Ovary (tissue), 7 donors: ENCODE measurements at regions not wholly inside any gene's neighbourhood (a gene's known extent, or its start where the extent isn't known, plus 50 kb on each side); places are given as distances from the start of the nearest gene placed in this dataset.

Source experiments
- DNase-seq, 5 donors: peaks; one replicate each; pipeline ENCODE4 v3.0.0-alpha.2; 2019 to 2020
- H3K27ac ChIP-seq, 2 donors: fragments of 200-600 bp; one replicate each; pipeline versions ENCODE4 v1.5.1 to v1.8.0; 2019 to 2022
- H3K27me3 ChIP-seq: fragments of 200-600 bp; one replicate; pipeline ENCODE4 v1.8.0; 2022
- H3K36me3 ChIP-seq: fragments of 200-600 bp; sonication (generic); one replicate; pipeline ENCODE4 v1.5.1; 2019
- H3K4me1 ChIP-seq: one replicate; pipeline ENCODE4 v1.8.1; 2013; ENCODE audit warnings: mild to moderate bottlenecking, moderate library complexity; ENCODE audit not compliant: insufficient read depth
- H3K4me3 ChIP-seq: fragments of 200-600 bp; sonication (generic); one replicate; pipeline ENCODE4 v1.5.1; 2017
- H3K9me3 ChIP-seq, 2 donors: fragments of 200-600 bp in 1 of 2; sonication (generic) in 1 of 2; one replicate each; pipeline versions ENCODE4 v1.5.1 to v1.8.1; 2013 to 2019; ENCODE audit warnings: mild to moderate bottlenecking in 1 of 2, moderate library complexity in 1 of 2
- EP300 ChIP-seq: sonication (generic); formaldehyde crosslinking; IDR thresholded peaks from one replicate; pipeline ENCODE4 v1.6.1; 2017; ENCODE audit warnings: antibody characterized with exemption
- POLR2A ChIP-seq: fragments of 450-650 bp; IDR thresholded peaks from one replicate; pipeline ENCODE4 v1.6.1; 2017; ENCODE audit warnings: antibody characterized with exemption, mild to moderate bottlenecking, moderate library complexity
- WGBS, 3 donors: extraction: QIAGEN DNeasy Blood & Tissue Kit in 1 of 3; methylation state at CpG; one replicate each; pipeline versions ENCODE4 v1.1.5 to v1.1.7; 2013 to 2017; 5-methylcytosine and 5-hydroxymethylcytosine counted together
- intact Hi-C, 4 donors: fragments of 100-400 bp; cut with DNase I; formaldehyde crosslinking; loops; one replicate each; pipeline versions ENCODE4 v1.11.0 to v1.15.1; 2022 to 2023
- TF ChIP-seq, protein P1 (sequence below), 3 donors: fragments of 450-650 bp in 2 of 3; fragments of 200-600 bp in 1 of 3; IDR thresholded peaks; one replicate each; pipeline versions ENCODE4 v1.5.1 to v1.8.0; 2016 to 2022; ENCODE audit warnings: antibody characterized with exemption in 3 of 3, mild to moderate bottlenecking in 1 of 3
- donor health status: DM: no; HTN: no; CAD: no; lungs with moderate emphysema.
- donor health status: DM: no; HTN: no; CAD: no.
- donor health status: Bipolar disorder and iron deficiency.
- donor health status: DM: no; HTN: no; CAD: no.
- donor health status: DM: yes; HTN: yes; CAD: no.

DNA sequence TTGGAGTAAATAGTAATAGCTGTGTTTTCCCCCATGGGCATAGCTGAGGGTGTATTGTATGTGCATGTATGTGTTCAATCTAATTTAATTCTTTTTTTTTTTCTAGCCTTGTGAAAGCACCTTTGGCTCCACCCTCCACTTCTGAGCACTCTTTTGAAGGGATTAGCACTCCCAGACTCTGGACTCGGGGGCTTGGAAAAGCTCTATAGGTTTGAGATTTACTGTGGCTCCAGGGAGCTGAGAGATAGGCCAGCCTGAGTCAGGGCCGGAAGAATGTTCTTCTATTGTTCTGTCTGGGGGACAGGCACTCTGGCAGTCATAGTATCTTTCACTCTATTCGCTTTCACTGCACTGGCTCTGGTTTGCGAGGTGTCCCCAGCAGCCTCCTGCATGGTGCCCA is 540.0 kb upstream of the TBX3 start:
- H3K27me3 ChIP-seq: no peaks in the 10 kb centered on the region

GRCh38 chr12:115223322-115223721 is 539.3 kb upstream of the TBX3 start:
- H3K27ac ChIP-seq: no peak overlapping the region
- H3K36me3 ChIP-seq: no peaks in the 10 kb centered on the region
- DNase-seq: no peak
- H3K9me3 ChIP-seq: no peaks in the 10 kb centered on the region
- intact Hi-C loops: no loop called here
- no peaks in the 10 kb centered on the region for H3K27me3 ChIP-seq
- H3K4me3 ChIP-seq: no peak overlapping the region
- no peaks in the 10 kb centered on the region for H3K4me1 ChIP-seq
- WGBS, 3 donors: 76 to 82% (median 76%) methylated on average over 4 of the region's 4 CpGs
- TF ChIP-seq POLR2A (no peak), EP300 (no peak)
- TF ChIP-seq, protein P1, sequence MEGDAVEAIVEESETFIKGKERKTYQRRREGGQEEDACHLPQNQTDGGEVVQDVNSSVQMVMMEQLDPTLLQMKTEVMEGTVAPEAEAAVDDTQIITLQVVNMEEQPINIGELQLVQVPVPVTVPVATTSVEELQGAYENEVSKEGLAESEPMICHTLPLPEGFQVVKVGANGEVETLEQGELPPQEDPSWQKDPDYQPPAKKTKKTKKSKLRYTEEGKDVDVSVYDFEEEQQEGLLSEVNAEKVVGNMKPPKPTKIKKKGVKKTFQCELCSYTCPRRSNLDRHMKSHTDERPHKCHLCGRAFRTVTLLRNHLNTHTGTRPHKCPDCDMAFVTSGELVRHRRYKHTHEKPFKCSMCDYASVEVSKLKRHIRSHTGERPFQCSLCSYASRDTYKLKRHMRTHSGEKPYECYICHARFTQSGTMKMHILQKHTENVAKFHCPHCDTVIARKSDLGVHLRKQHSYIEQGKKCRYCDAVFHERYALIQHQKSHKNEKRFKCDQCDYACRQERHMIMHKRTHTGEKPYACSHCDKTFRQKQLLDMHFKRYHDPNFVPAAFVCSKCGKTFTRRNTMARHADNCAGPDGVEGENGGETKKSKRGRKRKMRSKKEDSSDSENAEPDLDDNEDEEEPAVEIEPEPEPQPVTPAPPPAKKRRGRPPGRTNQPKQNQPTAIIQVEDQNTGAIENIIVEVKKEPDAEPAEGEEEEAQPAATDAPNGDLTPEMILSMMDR (IDR thresholded peaks at IDR 0.05): no peak

More for the DNA sequence above, 540.0 kb upstream of the TBX3 start:
- no peaks in the 10 kb centered on the region for H3K4me1 ChIP-seq
- WGBS, 3 donors: 73 to 90% (median 83%) methylated on average over 4 of the region's 4 CpGs
- TF ChIP-seq, protein P1 (IDR thresholded peaks at IDR 0.05): no peak
- TF ChIP-seq EP300 (no peak), POLR2A (no peak)
- no peak for DNase-seq
- H3K27ac ChIP-seq: no peak overlapping the region
- H3K36me3 ChIP-seq: no peaks in the 10 kb centered on the region
- no peaks in the 10 kb centered on the region for H3K9me3 ChIP-seq
- intact Hi-C loops: no loop called here
- no peak overlapping the region for H3K4me3 ChIP-seq

GRCh38 chr12:115222220-115222619 is 538.2 kb upstream of the TBX3 start:
- no peak for DNase-seq
- Histone ChIP-seq H3K4me1 (no peaks in the 10 kb centered on the region), H3K9me3 (no peaks in the 10 kb centered on the region), H3K27me3 (no peaks in the 10 kb centered on the region), H3K4me3 (no peak overlapping the region), H3K36me3 (no peaks in the 10 kb centered on the region), H3K27ac (no peak overlapping the region)
- TF ChIP-seq EP300: no peak
- TF ChIP-seq, protein P1 (IDR thresholded peaks at IDR 0.05): no peak
- no peak for TF ChIP-seq POLR2A
- intact Hi-C loops: no loop called here
- 79 to 85% (median 83%) methylated on average over 6 of the region's 6 CpGs for WGBS, 3 donors

DNA sequence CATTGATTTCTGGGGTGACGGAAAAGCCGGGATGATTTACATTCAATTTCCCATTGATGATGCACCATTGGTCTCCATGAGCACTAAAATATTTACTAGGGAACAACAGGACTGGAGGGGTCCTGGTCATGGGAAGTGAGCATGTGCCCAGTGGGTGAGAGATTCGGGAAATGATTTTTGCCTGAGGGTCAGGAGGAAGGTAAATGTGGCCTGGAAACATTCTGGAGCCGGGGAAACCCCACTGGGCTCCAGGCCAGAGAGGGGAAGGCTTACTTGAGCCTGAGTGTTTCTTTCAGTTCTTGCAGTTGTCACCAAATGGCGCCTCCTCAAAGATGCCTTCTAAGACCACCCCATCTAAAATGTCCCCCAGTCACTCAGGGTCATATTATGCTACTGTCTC is 532.3 kb upstream of the TBX3 start:
- no peak for DNase-seq
- Histone ChIP-seq H3K4me1 (peaks cover 3% of the 10 kb centered on the region), H3K36me3 (no peaks in the 10 kb centered on the region), H3K27me3 (no peaks in the 10 kb centered on the region), H3K4me3 (no peak overlapping the region), H3K9me3 (no peaks in the 10 kb centered on the region), H3K27ac (no peak overlapping the region)
- intact Hi-C loops: no loop called here
- TF ChIP-seq EP300: no peak
- TF ChIP-seq POLR2A: no peak
- WGBS, 3 donors: 81 to 85% (median 85%) methylated on average over 5 of the region's 5 CpGs

DNA sequence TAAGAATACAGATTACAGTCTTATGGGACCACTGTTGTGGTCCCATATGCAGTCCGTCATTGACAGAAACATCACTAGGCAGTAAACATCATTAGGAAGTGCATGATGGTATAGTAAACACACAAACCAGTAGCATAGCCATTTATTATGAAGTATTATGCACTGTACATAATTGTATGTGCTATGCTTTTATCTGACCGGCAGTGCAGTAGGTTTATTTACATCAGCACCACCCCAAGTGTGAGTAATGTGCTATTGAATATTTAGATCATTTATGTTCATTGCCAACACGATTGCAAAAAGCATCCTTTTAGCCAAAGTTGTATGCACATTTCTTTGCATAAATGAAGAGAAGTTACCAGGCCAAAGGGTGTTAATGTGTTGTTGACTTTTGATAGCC is 531.6 kb upstream of the TBX3 start:
- H3K4me3 ChIP-seq: no peak overlapping the region
- H3K27ac ChIP-seq: no peak overlapping the region
- H3K9me3 ChIP-seq: no peaks in the 10 kb centered on the region
- no peak for DNase-seq
- no peaks in the 10 kb centered on the region for H3K27me3 ChIP-seq
- H3K36me3 ChIP-seq: no peaks in the 10 kb centered on the region
- intact Hi-C loops: no loop called here
- whole genome bisulfite sequencing, 3 donors: 79 to 90% (median 84%) methylated on average over 3 of the region's 3 CpGs
- peaks cover 3% of the 10 kb centered on the region for H3K4me1 ChIP-seq
- no peak for TF ChIP-seq EP300
- TF ChIP-seq POLR2A: no peak
- TF ChIP-seq, protein P1 (IDR thresholded peaks at IDR 0.05): no peak
